ENCODE measurements at regions not wholly inside any gene's neighbourhood (a gene's known extent, or its start where the extent isn't known, plus 50 kb on each side); places are given as distances from the start of the nearest gene placed in this dataset.

GRCh38 chr1:204736836-204737235 is 51.3 kb upstream of the LRRN2 start:
- no peak for DNase-seq (ENCODE audit: low spot score)

GRCh38 chr1:204738506-204738905 is 53.0 kb upstream of the LRRN2 start:
- DNase-seq (ENCODE audit: low spot score) = no peak

- DNase-seq (ENCODE audit: low spot score) = no peak
Measured at GRCh38 chr1:204740354-204740753, 54.8 kb upstream of the LRRN2 start.

- no peak for DNase-seq (ENCODE audit: low spot score)
Measured at GRCh38 chr1:204741440-204741839, 55.9 kb upstream of the LRRN2 start.

- no peak for DNase-seq (ENCODE audit: low spot score)
Measured at GRCh38 chr1:204742676-204743251, 57.2 kb upstream of the LRRN2 start.

GRCh38 chr1:204744107-204744779 is 58.7 kb upstream of the LRRN2 start:
- DNase-seq (ENCODE audit: low spot score) = no peak

- DNase-seq (ENCODE audit: low spot score) = peak; percentile 70
Measured at GRCh38 chr1:204746838-204747442, 61.4 kb upstream of the LRRN2 start.

- DNase-seq (ENCODE audit: low spot score) = no peak
Measured at GRCh38 chr1:204751480-204751879, 65.9 kb upstream of the LRRN2 start.

- no peak for DNase-seq (ENCODE audit: low spot score)
Measured at GRCh38 chr1:204751883-204752687, 66.5 kb upstream of the LRRN2 start.

- DNase-seq (ENCODE audit: low spot score) = no peak
Measured at GRCh38 chr1:204752688-204753040, 67.1 kb upstream of the LRRN2 start.

- no peak for DNase-seq (ENCODE audit: low spot score)
Measured at GRCh38 chr1:204754821-204755220, 69.3 kb upstream of the LRRN2 start.

GRCh38 chr1:204756349-204756748 is 70.8 kb upstream of the LRRN2 start:
- no peak for DNase-seq (ENCODE audit: low spot score)

- DNase-seq (ENCODE audit: low spot score) = no peak
Measured at GRCh38 chr1:204756811-204757210, 71.3 kb upstream of the LRRN2 start.

- no peak for DNase-seq (ENCODE audit: low spot score)
Measured at GRCh38 chr1:204758601-204759000, 73.1 kb upstream of the LRRN2 start.

GRCh38 chr1:204760350-204760749 is 74.8 kb upstream of the LRRN2 start:
- DNase-seq (ENCODE audit: low spot score) = no peak

GRCh38 chr1:204760757-204761156 is 75.2 kb upstream of the LRRN2 start:
- DNase-seq (ENCODE audit: low spot score) = no peak

GRCh38 chr1:204763773-204764427 is 78.4 kb upstream of the LRRN2 start:
- DNase-seq (ENCODE audit: low spot score) = peak; percentile 90

GRCh38 chr1:204769997-204770396 is 84.5 kb upstream of the LRRN2 start:
- no peak for DNase-seq (ENCODE audit: low spot score)

GRCh38 chr1:204771358-204771757 is 85.8 kb upstream of the LRRN2 start:
- no peak for DNase-seq (ENCODE audit: low spot score)

GRCh38 chr1:204773246-204773645 is 87.7 kb upstream of the LRRN2 start:
- no peak for DNase-seq (ENCODE audit: low spot score)

- no peak for DNase-seq (ENCODE audit: low spot score)
Measured at GRCh38 chr1:204775546-204775945, 90.0 kb upstream of the LRRN2 start.

- no peak for DNase-seq (ENCODE audit: low spot score)
Measured at GRCh38 chr1:204777591-204777990, 92.1 kb upstream of the LRRN2 start.

Data from AG20443 (cell line).